ENCODE measurements at regions not wholly inside any gene's neighbourhood (a gene's known extent, or its start where the extent isn't known, plus 50 kb on each side); places are given as distances from the start of the nearest gene placed in this dataset.

- Mint-ChIP-seq H3K27ac (ENCODE audit: unreplicated experiment) (no peak overlapping the region), H3K36me3 (ENCODE audit: unreplicated experiment) (peaks cover 10% of the 10 kb centered on the region), H3K9me3 (ENCODE audit: unreplicated experiment) (peaks cover 4% of the 10 kb centered on the region), H3K4me1 (ENCODE audit: low read depth, unreplicated experiment) (peaks cover 9% of the 10 kb centered on the region), H3K27me3 (ENCODE audit: unreplicated experiment) (peaks cover 2% of the 10 kb centered on the region), H3K4me3 (ENCODE audit: unreplicated experiment) (no peak overlapping the region)
- no peak for TF ChIP-seq CTCF (IDR thresholded peaks at IDR 0.05; ENCODE audit: partially characterized antibody, unreplicated experiment)
- DNase-seq = no peak
Observed at GRCh38 chr13:111489301-111489700, 168.9 kb downstream of the TEX29 start.

GRCh38 chr13:111490611-111491010 is 170.2 kb downstream of the TEX29 start:
- DNase-seq = no peak
- Mint-ChIP-seq H3K9me3 (ENCODE audit: unreplicated experiment) (peaks cover 4% of the 10 kb centered on the region), H3K4me1 (ENCODE audit: low read depth, unreplicated experiment) (no peaks in the 10 kb centered on the region), H3K4me3 (ENCODE audit: unreplicated experiment) (no peak overlapping the region), H3K27ac (ENCODE audit: unreplicated experiment) (no peak overlapping the region), H3K36me3 (ENCODE audit: unreplicated experiment) (peaks cover 10% of the 10 kb centered on the region), H3K27me3 (ENCODE audit: unreplicated experiment) (peaks cover 4% of the 10 kb centered on the region)
- no peak for TF ChIP-seq CTCF (IDR thresholded peaks at IDR 0.05; ENCODE audit: partially characterized antibody, unreplicated experiment)

GRCh38 chr13:111491021-111491420 is 170.6 kb downstream of the TEX29 start:
- Mint-ChIP-seq H3K4me3 (ENCODE audit: unreplicated experiment) (no peak overlapping the region), H3K36me3 (ENCODE audit: unreplicated experiment) (peaks cover 10% of the 10 kb centered on the region), H3K4me1 (ENCODE audit: low read depth, unreplicated experiment) (no peaks in the 10 kb centered on the region), H3K27me3 (ENCODE audit: unreplicated experiment) (peaks cover 4% of the 10 kb centered on the region), H3K9me3 (ENCODE audit: unreplicated experiment) (peaks cover 4% of the 10 kb centered on the region), H3K27ac (ENCODE audit: unreplicated experiment) (no peak overlapping the region)
- no peak for TF ChIP-seq CTCF (IDR thresholded peaks at IDR 0.05; ENCODE audit: partially characterized antibody, unreplicated experiment)
- no peak for DNase-seq

GRCh38 chr13:111491659-111492058 is 171.2 kb downstream of the TEX29 start:
- TF ChIP-seq CTCF (IDR thresholded peaks at IDR 0.05; ENCODE audit: partially characterized antibody, unreplicated experiment) = no peak
- DNase-seq = no peak
- Mint-ChIP-seq H3K9me3 (ENCODE audit: unreplicated experiment) (peaks cover 1% of the 10 kb centered on the region), H3K36me3 (ENCODE audit: unreplicated experiment) (peaks cover 10% of the 10 kb centered on the region), H3K27ac (ENCODE audit: unreplicated experiment) (no peak overlapping the region), H3K27me3 (ENCODE audit: unreplicated experiment) (peaks cover 4% of the 10 kb centered on the region), H3K4me3 (ENCODE audit: unreplicated experiment) (no peak overlapping the region), H3K4me1 (ENCODE audit: low read depth, unreplicated experiment) (no peaks in the 10 kb centered on the region)

GRCh38 chr13:111492341-111492950 is 172.0 kb downstream of the TEX29 start:
- Mint-ChIP-seq H3K9me3 (ENCODE audit: unreplicated experiment) (no peaks in the 10 kb centered on the region), H3K4me1 (ENCODE audit: low read depth, unreplicated experiment) (no peaks in the 10 kb centered on the region), H3K36me3 (ENCODE audit: unreplicated experiment) (peaks cover 7% of the 10 kb centered on the region), H3K27me3 (ENCODE audit: unreplicated experiment) (peaks cover 4% of the 10 kb centered on the region), H3K4me3 (ENCODE audit: unreplicated experiment) (no peak overlapping the region), H3K27ac (ENCODE audit: unreplicated experiment) (no peak overlapping the region)
- TF ChIP-seq CTCF (IDR thresholded peaks at IDR 0.05; ENCODE audit: partially characterized antibody, unreplicated experiment) = no peak
- no peak for DNase-seq

Data from glutamatergic neuron (in vitro differentiated cells).